GM18870 (cell line): ENCODE measurements at regions not wholly inside any gene's neighbourhood (a gene's known extent, or its start where the extent isn't known, plus 50 kb on each side); places are given as distances from the start of the nearest gene placed in this dataset.
"Not testable (repeated sequence)": the region's sequence is repeated elsewhere in the genome, so short reads cannot be mapped to it uniquely, and the experiment has no call there.

Source experiments
- ATAC-seq: cut with Tn5 transposase; IDR thresholded peaks from one replicate; pipeline ENCODE4 v1.9.1; 2021; ENCODE audit warnings: moderate library complexity; ENCODE audit not compliant: unreplicated experiment

- ATAC-seq: no peak
Measured at GRCh38 chr1:228889289-228889688, 154.0 kb downstream of the RHOU start.

- ATAC-seq: no peak
Measured at GRCh38 chr1:228891272-228892034, 156.2 kb downstream of the RHOU start.

GRCh38 chr1:228892200-228892599 lies 156.9 kb downstream of the RHOU start:
- not testable (repeated sequence) for ATAC-seq

- no peak for ATAC-seq
Measured at GRCh38 chr1:228894442-228894989, 159.2 kb downstream of the RHOU start.

GRCh38 chr1:228897901-228898300 lies 162.6 kb downstream of the RHOU start:
- no peak for ATAC-seq

- peak; percentile 72 for ATAC-seq
Measured at GRCh38 chr1:228898582-228898992, 163.3 kb downstream of the RHOU start.

GRCh38 chr1:228899421-228899956 lies 164.2 kb downstream of the RHOU start:
- ATAC-seq: no peak

GRCh38 chr1:228900099-228900885 lies 165.0 kb downstream of the RHOU start:
- ATAC-seq: no peak

GRCh38 chr1:228900886-228901392 lies 165.7 kb downstream of the RHOU start:
- ATAC-seq: no peak

GRCh38 chr1:228901936-228902681 lies 166.8 kb downstream of the RHOU start:
- ATAC-seq: no peak

GRCh38 chr1:228902781-228903433 lies 167.6 kb downstream of the RHOU start:
- no peak for ATAC-seq

- ATAC-seq: no peak
Measured at GRCh38 chr1:228903434-228904071, 168.3 kb downstream of the RHOU start.

GRCh38 chr1:228904222-228904621 lies 168.9 kb downstream of the RHOU start:
- no peak for ATAC-seq

- no peak for ATAC-seq
Measured at GRCh38 chr1:228905701-228906101, 170.4 kb downstream of the RHOU start.

GRCh38 chr1:228906223-228906860 lies 171.1 kb downstream of the RHOU start:
- no peak for ATAC-seq

- no peak for ATAC-seq
Measured at GRCh38 chr1:228911225-228912210, 176.2 kb downstream of the RHOU start.

- no peak for ATAC-seq
Measured at GRCh38 chr1:228913626-228914414, 178.5 kb downstream of the RHOU start.
